HG03439 (cell line): ENCODE measurements at regions not wholly inside any gene's neighbourhood (a gene's known extent, or its start where the extent isn't known, plus 50 kb on each side); places are given as distances from the start of the nearest gene placed in this dataset.
"Not testable (repeated sequence)": the region's sequence is repeated elsewhere in the genome, so short reads cannot be mapped to it uniquely, and the experiment has no call there.

Experiments used
- ATAC-seq: cut with Tn5 transposase; IDR thresholded peaks from one replicate; pipeline ENCODE4 v1.9.1; 2021; ENCODE audit warnings: mild to moderate bottlenecking, moderate library complexity; ENCODE audit not compliant: unreplicated experiment

GRCh38 chr21:6130734-6131133, 4390.6 kb upstream of the TPTE start:
- not testable (repeated sequence) for ATAC-seq

DNA sequence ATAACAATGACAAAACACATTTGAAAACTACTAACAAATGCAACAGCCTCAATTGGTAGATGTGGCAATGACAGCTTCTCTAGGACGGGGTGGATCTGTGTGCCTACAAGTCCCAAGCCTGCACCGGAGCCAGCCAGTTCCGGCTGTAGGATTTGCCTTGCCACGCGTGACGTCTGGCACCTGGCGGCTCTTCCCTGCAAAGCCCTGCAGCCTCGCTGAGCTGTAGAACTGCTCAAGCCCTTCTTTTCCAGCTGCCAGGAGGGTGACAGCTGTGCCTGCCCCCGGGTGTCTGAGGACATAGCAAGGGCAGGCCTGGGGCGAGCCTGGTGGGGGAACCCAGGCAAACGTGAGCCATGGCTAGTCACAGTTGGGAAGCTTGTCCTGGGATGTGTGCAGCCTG, 4388.0 kb upstream of the TPTE start:
- ATAC-seq, result not testable (repeated sequence)

DNA sequence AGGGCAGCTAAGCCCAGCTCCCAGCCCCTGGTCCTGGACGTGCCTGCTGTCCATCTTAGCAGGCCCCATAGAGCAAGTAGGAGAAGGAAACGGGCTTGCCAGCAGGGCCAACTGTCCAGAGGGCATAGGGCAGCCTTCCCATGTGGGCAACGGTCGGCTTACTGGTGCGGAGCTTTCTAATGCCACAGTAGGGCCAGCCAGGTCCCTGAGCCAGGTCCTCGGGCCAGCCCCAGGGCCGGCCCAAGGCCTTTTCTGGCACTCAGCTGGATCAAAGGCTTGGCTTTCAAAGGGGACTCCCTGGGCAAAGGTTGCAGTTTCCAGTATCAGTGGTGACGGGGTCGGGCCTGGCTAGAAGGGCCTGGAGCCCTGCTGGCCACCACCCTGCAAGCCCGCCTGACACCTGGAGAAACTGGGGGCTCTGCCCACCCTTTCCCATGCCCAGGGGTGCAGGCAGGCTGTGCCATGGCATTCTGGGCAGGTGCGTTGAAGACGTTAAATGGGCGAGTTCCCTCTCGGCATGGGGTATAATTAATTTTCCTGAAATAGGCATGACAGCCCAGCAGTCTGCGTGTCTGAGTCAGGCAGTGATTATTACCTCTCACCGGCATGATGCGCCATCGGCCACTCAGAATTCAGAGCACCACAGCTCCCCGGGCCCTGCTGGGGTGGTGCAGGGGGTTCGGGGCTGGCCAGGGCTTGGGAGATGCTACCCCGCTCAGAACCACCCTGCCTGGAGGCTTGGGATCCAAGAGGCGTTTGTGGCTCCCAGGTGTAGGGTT, 4387.3 kb upstream of the TPTE start:
- not testable (repeated sequence) for ATAC-seq

DNA sequence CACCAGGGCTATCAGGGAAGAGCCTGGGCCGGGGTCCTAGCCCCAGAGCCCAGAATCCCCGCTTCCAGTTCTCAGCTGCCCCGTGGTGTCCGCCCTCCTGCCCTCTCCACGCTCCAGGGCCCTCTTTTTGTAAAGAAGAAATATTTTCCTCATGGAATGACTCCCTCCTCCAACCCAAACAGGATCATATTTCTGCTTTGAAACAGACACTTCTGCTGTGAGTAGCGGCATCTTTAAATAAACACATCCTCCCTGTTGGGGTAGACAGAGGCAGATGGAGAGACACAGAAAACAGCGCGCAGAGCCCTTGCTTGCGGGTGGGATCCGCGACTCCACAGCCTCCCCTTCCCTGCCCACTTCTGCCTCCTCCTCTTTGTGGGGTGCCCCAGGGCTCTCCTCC, 4384.7 kb upstream of the TPTE start:
- ATAC-seq, result not testable (repeated sequence)

DNA sequence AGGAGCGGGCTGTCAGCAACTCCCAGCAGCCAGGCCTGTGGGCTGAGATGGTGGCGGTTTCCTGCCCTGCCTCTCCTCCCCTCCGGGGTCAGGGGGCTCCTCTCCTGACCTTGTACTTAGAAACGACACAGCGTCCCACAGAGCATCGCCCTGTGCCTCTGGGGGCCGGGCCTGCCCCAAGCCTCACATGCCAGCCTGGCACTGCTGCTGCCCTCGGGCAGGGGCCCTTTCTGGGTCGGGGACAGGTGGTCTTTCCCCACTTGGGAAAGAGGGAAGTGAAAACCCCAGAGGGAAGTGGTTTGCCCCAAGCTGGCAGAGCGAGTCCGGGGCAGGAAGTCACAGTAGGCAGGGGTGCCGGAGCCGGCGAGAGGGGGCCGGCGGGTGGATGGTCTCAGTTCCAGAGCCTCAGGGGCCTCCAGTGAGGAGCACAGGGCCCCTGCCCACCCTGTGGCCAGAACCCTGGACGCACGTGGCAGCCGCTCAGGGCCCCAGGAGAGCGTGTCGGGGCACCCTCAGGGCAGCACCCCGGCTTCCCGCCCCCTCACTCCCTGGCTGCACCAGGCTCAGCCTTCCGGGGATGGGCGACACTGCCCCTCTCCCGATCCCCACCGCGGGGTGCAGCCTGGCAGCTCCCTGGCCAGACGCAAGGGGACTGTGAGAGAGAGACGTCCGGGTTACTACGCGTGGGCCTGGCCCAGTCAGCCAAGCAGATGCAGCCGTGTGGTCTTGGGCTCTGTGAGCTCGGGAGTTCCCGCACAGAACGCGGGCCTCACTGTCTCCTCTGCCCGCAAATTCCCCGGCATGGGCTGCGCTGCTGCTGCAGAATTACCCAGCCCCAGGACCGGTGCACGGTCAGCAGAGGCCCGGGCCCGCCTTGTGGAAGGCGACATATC, 4382.9 kb upstream of the TPTE start:
- not testable (repeated sequence) for ATAC-seq

GRCh38 chr21:6139331-6139730, 4382.1 kb upstream of the TPTE start:
- not testable (repeated sequence) for ATAC-seq

- not testable (repeated sequence) for ATAC-seq
Measured at GRCh38 chr21:6139862-6140261, 4381.5 kb upstream of the TPTE start.

- ATAC-seq, result not testable (repeated sequence)
Measured at GRCh38 chr21:6140467-6141137, 4380.8 kb upstream of the TPTE start.

DNA sequence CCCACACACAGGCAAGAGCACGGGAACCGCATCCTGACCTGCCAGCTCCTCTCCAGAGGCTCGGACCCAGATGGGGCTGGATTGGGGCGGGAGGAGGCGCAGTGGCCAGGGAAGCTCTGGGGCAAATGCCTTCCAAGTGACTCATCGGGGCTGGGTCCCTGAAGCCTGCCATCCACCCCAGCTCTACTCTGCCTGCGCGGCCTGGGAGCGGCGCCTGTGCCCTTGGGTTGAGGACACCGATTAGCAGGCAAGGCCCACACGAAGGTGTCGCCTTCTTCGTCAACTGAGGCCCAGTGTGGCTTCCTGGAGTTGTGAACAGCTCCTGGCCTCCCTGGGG, 4380.3 kb upstream of the TPTE start:
- ATAC-seq, result not testable (repeated sequence)

- ATAC-seq, result not testable (repeated sequence)
Measured at GRCh38 chr21:6153154-6153553, 4368.2 kb upstream of the TPTE start.

GRCh38 chr21:6154524-6155320, 4366.7 kb upstream of the TPTE start:
- not testable (repeated sequence) for ATAC-seq

GRCh38 chr21:6156712-6157389, 4364.5 kb upstream of the TPTE start:
- not testable (repeated sequence) for ATAC-seq

GRCh38 chr21:6157515-6157914, 4363.9 kb upstream of the TPTE start:
- not testable (repeated sequence) for ATAC-seq

GRCh38 chr21:6158171-6158570, 4363.2 kb upstream of the TPTE start:
- ATAC-seq, result not testable (repeated sequence)
